Osteocyte (in vitro differentiated cells): ENCODE measurements at regions not wholly inside any gene's neighbourhood (a gene's known extent, or its start where the extent isn't known, plus 50 kb on each side); places are given as distances from the start of the nearest gene placed in this dataset.
A peak's percentile ranks its signal among the peaks of the same experiment; 100 is the strongest.

Source experiments
- DNase-seq: peaks from one replicate; pipeline ENCODE4 v3.0.0; 2021; ENCODE audit warnings: mixed read lengths; ENCODE audit not compliant: unreplicated experiment; ENCODE audit errors: extremely low spot score
- H3K27ac Mint-ChIP-seq: one replicate; pipeline ENCODE4 v1.8.0; 2021; ENCODE audit warnings: mild to moderate bottlenecking, mixed read lengths; ENCODE audit not compliant: unreplicated experiment
- H3K27me3 Mint-ChIP-seq: one replicate; pipeline ENCODE4 v1.8.0; 2021; ENCODE audit warnings: mixed read lengths; ENCODE audit not compliant: unreplicated experiment
- H3K36me3 Mint-ChIP-seq: one replicate; pipeline ENCODE4 v1.8.0; 2021; ENCODE audit warnings: mixed read lengths; ENCODE audit not compliant: unreplicated experiment
- H3K4me1 Mint-ChIP-seq: one replicate; pipeline ENCODE4 v1.8.0; 2021; ENCODE audit warnings: mixed read lengths; ENCODE audit not compliant: unreplicated experiment
- H3K4me3 Mint-ChIP-seq: one replicate; pipeline ENCODE4 v1.8.0; 2021; ENCODE audit warnings: mild to moderate bottlenecking, moderate library complexity, mixed read lengths; ENCODE audit not compliant: unreplicated experiment
- H3K9me3 Mint-ChIP-seq: one replicate; pipeline ENCODE4 v1.8.0; 2021; ENCODE audit warnings: mixed read lengths; ENCODE audit not compliant: unreplicated experiment
- CTCF ChIP-seq: fragments of 200-600 bp; sonication (generic); IDR thresholded peaks from 2 replicates; pipeline ENCODE4 v1.5.0; 2021; ENCODE audit warnings: antibody characterized with exemption, mild to moderate bottlenecking, moderate library complexity

GRCh38 chr7:123355576-123356190, 155.9 kb upstream of the SLC13A1 start:
- H3K4me1 Mint-ChIP-seq = no peaks in the 10 kb centered on the region
- H3K4me3 Mint-ChIP-seq = no peak overlapping the region
- DNase-seq = no peak
- no peaks in the 10 kb centered on the region for H3K27me3 Mint-ChIP-seq
- TF ChIP-seq CTCF = peak; percentile 8
- H3K36me3 Mint-ChIP-seq = no peaks in the 10 kb centered on the region
- H3K27ac Mint-ChIP-seq = no peak overlapping the region
- H3K9me3 Mint-ChIP-seq = no peaks in the 10 kb centered on the region

GRCh38 chr7:123352973-123353372, 153.2 kb upstream of the SLC13A1 start:
- H3K4me1 Mint-ChIP-seq = no peaks in the 10 kb centered on the region
- no peak for TF ChIP-seq CTCF
- H3K36me3 Mint-ChIP-seq = no peaks in the 10 kb centered on the region
- H3K4me3 Mint-ChIP-seq = no peak overlapping the region
- H3K9me3 Mint-ChIP-seq = no peaks in the 10 kb centered on the region
- DNase-seq = no peak
- H3K27me3 Mint-ChIP-seq = no peaks in the 10 kb centered on the region
- H3K27ac Mint-ChIP-seq = no peak overlapping the region

GRCh38 chr7:123351516-123352505, 152.0 kb upstream of the SLC13A1 start:
- Mint-ChIP-seq H3K27ac (no peak overlapping the region), H3K36me3 (no peaks in the 10 kb centered on the region), H3K27me3 (no peaks in the 10 kb centered on the region), H3K9me3 (no peaks in the 10 kb centered on the region), H3K4me3 (no peak overlapping the region), H3K4me1 (no peaks in the 10 kb centered on the region)
- DNase-seq = no peak
- TF ChIP-seq CTCF = no peak

GRCh38 chr7:123351027-123351426, 151.3 kb upstream of the SLC13A1 start:
- no peaks in the 10 kb centered on the region for H3K9me3 Mint-ChIP-seq
- H3K27ac Mint-ChIP-seq = no peak overlapping the region
- DNase-seq = no peak
- no peaks in the 10 kb centered on the region for H3K27me3 Mint-ChIP-seq
- no peak for TF ChIP-seq CTCF
- H3K4me1 Mint-ChIP-seq = no peaks in the 10 kb centered on the region
- no peaks in the 10 kb centered on the region for H3K36me3 Mint-ChIP-seq
- H3K4me3 Mint-ChIP-seq = no peak overlapping the region

GRCh38 chr7:123348690-123349089, 148.9 kb upstream of the SLC13A1 start:
- no peaks in the 10 kb centered on the region for H3K27me3 Mint-ChIP-seq

More at GRCh38 chr7:123348690-123349089, 148.9 kb upstream of the SLC13A1 start:
- Mint-ChIP-seq H3K4me1 (no peaks in the 10 kb centered on the region), H3K27ac (no peak overlapping the region), H3K36me3 (no peaks in the 10 kb centered on the region), H3K9me3 (no peaks in the 10 kb centered on the region), H3K4me3 (no peak overlapping the region)
- no peak for TF ChIP-seq CTCF
- no peak for DNase-seq
